GM13977 (cell line): ENCODE measurements at regions not wholly inside any gene's neighbourhood (a gene's known extent, or its start where the extent isn't known, plus 50 kb on each side); places are given as distances from the start of the nearest gene placed in this dataset.

ENCODE experiments used
- DNase-seq: peaks from one replicate; pipeline ENCODE4 v3.0.0; 2012; ENCODE audit warnings: low spot score
- in situ Hi-C: fragments of 300-500 bp; cut with MboI; formaldehyde crosslinking; loops from one replicate; pipeline ENCODE4 v1.12.0; 2022; ENCODE audit warnings: low sequenced_read_pairs, low pct_unique_long_range_greater_than_20kb, mixed read lengths, inconsistent platforms; ENCODE audit not compliant: unreplicated experiment
- TF ChIP-seq, protein P1 (sequence below): IDR thresholded peaks from 2 replicates; pipeline ENCODE4 v1.5.1; 2012; ENCODE audit warnings: mild to moderate bottlenecking, control low read depth; ENCODE audit not compliant: insufficient read depth; ENCODE audit errors: extremely low read depth, missing control alignments

DNA sequence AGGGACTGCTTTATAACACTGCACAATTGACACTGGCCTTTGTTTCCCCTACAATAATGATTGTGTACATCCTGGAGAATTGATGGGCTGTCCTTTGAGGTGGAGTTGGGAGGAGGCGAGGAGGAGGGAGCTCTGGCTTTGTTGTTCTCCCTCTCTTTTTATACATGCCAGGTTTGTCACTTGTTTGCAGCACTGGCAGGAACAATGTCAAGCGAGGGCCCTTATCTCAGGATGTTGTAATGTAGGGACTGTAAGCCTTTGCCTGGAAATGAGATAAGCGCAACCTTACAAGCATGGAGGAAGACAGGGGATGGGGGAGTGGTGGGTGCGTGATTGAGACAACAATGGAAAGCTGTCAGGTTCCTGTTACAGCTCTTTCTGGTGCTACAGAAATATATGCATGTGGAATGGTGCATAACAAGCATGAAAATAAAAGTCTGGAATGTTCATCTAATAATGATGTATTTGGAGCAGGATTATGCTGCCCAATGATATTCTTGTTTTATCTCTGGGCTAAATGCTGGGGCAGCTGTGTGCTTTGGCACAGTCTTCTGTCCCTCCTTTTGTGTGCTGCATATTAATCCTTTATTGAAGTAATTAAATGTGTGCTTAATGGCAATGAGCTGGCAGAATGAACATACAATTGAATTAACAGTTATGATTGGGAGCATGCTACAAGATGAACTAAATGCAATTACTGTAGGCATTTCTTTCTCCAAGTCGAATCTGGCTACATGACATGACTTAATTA, 294.4 kb downstream of the GPAT3 start:
- no peak for DNase-seq
- in situ Hi-C loops, result no loop called here
- TF ChIP-seq, protein P1, sequence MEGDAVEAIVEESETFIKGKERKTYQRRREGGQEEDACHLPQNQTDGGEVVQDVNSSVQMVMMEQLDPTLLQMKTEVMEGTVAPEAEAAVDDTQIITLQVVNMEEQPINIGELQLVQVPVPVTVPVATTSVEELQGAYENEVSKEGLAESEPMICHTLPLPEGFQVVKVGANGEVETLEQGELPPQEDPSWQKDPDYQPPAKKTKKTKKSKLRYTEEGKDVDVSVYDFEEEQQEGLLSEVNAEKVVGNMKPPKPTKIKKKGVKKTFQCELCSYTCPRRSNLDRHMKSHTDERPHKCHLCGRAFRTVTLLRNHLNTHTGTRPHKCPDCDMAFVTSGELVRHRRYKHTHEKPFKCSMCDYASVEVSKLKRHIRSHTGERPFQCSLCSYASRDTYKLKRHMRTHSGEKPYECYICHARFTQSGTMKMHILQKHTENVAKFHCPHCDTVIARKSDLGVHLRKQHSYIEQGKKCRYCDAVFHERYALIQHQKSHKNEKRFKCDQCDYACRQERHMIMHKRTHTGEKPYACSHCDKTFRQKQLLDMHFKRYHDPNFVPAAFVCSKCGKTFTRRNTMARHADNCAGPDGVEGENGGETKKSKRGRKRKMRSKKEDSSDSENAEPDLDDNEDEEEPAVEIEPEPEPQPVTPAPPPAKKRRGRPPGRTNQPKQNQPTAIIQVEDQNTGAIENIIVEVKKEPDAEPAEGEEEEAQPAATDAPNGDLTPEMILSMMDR, result no peak

DNA sequence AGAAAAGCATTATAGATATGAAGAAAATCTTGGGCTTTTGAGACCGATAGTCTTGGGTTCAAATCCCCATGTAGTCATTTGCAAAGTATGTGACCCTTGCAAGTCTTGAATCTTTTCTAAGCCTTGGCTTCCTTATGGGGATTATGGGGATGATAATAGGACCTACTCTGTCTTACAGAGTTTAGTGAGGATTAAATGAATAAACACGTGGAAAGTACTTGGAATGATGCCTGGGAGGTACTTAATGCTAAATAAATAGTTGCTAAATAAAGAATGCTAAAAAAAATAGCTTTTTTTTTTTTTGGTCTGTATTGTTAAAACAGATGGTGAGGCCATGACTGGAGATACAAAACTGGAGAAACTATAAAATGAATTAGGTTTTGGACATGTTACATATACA, 292.7 kb downstream of the GPAT3 start:
- TF ChIP-seq, protein P1, result no peak
- in situ Hi-C loops, result no loop called here
- no peak for DNase-seq

DNA sequence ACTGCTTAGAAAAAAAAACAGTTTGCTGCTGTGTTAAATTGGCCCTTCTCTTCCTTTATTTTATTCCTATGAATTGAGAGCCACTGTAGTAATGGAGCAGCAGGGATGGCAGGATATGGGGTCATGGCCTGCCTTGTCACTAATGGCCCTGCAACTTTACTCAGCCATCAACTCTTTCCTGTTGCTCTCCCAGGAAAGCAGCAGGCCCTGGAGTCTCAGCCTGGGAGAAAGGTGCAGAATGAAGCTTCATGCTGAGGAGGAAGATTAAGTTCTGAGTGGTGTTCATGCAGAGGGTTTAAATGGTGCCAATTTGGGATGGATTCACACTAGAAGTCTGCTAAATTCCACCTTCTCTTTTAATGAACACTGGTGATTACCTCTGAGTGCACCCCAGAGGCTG, 285.6 kb downstream of the GPAT3 start:
- in situ Hi-C loops, result no loop called here
- TF ChIP-seq, protein P1, result no peak

DNA sequence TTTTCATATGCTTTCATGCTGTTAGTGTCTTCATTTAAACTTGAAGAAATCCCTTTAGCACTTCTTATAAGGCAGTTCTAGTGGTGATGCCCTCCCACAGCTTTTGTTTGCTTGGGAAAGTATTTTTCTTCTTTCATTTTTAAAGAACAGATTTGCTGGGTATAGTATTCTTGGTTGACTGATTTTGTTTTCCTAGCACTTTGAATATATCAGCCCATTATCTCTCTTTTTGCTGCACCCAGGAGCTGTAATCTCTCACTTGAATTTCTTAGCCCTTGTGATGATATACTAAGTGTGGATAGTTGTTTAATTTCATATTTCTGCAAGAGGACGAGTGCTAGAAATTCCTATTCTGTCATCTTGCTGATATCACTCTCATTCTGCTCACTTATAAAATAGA, 283.7 kb downstream of the GPAT3 start:
- TF ChIP-seq, protein P1, result no peak
- in situ Hi-C loops, result no loop called here
- DNase-seq, result no peak

More for the DNA sequence above, 285.6 kb downstream of the GPAT3 start:
- no peak for DNase-seq

DNA sequence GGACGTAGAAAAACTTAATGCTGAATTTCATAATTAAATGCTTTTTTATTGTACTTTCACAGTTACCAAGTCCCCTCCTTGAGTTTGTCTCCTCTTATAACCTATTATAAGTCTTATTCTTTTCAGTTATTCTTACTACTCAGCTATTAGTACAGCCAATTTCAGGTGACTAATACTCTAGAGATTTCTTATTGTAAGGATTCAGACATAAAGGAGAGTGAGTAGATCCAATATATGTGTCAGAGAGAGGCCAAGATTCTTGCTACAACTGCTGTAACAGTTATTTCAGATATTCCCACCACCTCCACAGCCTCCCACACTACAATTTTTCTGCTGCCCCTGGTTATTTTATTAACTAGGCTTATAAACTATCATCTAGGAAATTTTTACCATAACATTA, 274.5 kb downstream of the GPAT3 start:
- in situ Hi-C loops, result no loop called here
- TF ChIP-seq, protein P1, result no peak
- DNase-seq, result no peak

DNA sequence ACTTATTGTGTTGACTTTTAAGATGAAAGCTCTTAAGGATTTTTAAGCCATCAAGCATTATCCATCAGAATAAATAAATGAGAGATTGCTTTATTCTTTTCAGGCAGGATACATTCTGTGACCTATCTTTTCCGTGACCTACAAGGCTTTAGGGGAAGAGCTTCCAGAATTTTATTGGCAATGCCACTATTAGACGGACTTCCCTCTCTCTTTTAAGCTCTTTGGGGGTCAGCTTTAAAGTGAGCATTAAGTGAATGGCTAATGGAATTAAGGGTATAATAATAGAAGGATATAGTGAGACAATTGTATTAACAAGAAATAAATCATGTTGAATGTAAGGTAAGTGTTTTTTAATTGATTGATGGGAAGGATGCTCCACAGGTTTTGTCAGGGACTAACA, 273.7 kb downstream of the GPAT3 start:
- TF ChIP-seq, protein P1, result no peak
- in situ Hi-C loops, result no loop called here
- DNase-seq, result no peak
